GM12891 (cell line): ENCODE measurements at regions not wholly inside any gene's neighbourhood (a gene's known extent, or its start where the extent isn't known, plus 50 kb on each side); places are given as distances from the start of the nearest gene placed in this dataset.

Source experiments
- PAX5 ChIP-seq: IDR thresholded peaks from 2 replicates; pipeline ENCODE4 v1.6.1; 2011; ENCODE audit warnings: low read length, moderate library complexity, mild to moderate bottlenecking; ENCODE audit not compliant: insufficient read depth, severe bottlenecking
- POLR2A ChIP-seq: IDR thresholded peaks from 2 replicates; pipeline ENCODE4 v1.6.1; 2011; ENCODE audit warnings: low read depth, low read length, control low read depth
- POLR2AphosphoS5 ChIP-seq: IDR thresholded peaks from 2 replicates; pipeline ENCODE4 v1.6.1; 2011; ENCODE audit warnings: low read depth, low read length, control low read depth
- POU2F2 ChIP-seq: IDR thresholded peaks from 2 replicates; pipeline ENCODE4 v1.6.1; 2011; ENCODE audit warnings: low read depth, mild to moderate bottlenecking, control low read depth, low read length, moderate library complexity
- SPI1 ChIP-seq: IDR thresholded peaks from 2 replicates; pipeline ENCODE4 v1.6.1; 2011; ENCODE audit warnings: low read depth, low read length, control low read depth
- TAF1 ChIP-seq: IDR thresholded peaks from 2 replicates; pipeline ENCODE4 v1.6.1; 2011; ENCODE audit warnings: low read depth, low read length, control low read depth

- TF ChIP-seq POLR2AphosphoS5 (no peak), SPI1 (no peak), POLR2A (no peak), TAF1 (no peak), POU2F2 (no peak), PAX5 (no peak)
Measured at GRCh38 chr4:119832776-119833175, 204.2 kb upstream of the PDE5A start.
